AG10803 (cell line): ENCODE measurements at regions not wholly inside any gene's neighbourhood (a gene's known extent, or its start where the extent isn't known, plus 50 kb on each side); places are given as distances from the start of the nearest gene placed in this dataset.

Experiments used
- DNase-seq: peaks from one replicate; pipeline ENCODE4 v3.0.0; 2010; ENCODE audit warnings: low read depth
- H3K4me3 ChIP-seq: 2 replicates; pipeline ENCODE4 v1.5.1; 2011; ENCODE audit warnings: mild to moderate bottlenecking, low read length, control low read depth
- CTCF ChIP-seq: conservative IDR thresholded peaks from 2 replicates; pipeline ENCODE4 v1.5.1; 2011; ENCODE audit warnings: mild to moderate bottlenecking, low read length, control low read depth, inconsistent platforms

GRCh38 chr9:75589497-75589896 is 301.0 kb upstream of the PCSK5 start:
- no peak for DNase-seq
- no peak for TF ChIP-seq CTCF
- no peak overlapping the region for H3K4me3 ChIP-seq

- TF ChIP-seq CTCF, result no peak
- DNase-seq, result no peak
- no peak overlapping the region for H3K4me3 ChIP-seq
Observed at GRCh38 chr9:75591972-75592371, 298.5 kb upstream of the PCSK5 start.

- H3K4me3 ChIP-seq, result no peak overlapping the region
- DNase-seq, result no peak
- TF ChIP-seq CTCF, result no peak
Observed at GRCh38 chr9:75592586-75592985, 297.9 kb upstream of the PCSK5 start.

- H3K4me3 ChIP-seq, result no peak overlapping the region
- no peak for TF ChIP-seq CTCF
- DNase-seq, result no peak
Observed at GRCh38 chr9:75593920-75594319, 296.6 kb upstream of the PCSK5 start.

GRCh38 chr9:75599126-75599525 is 291.3 kb upstream of the PCSK5 start:
- DNase-seq, result no peak
- H3K4me3 ChIP-seq, result no peak overlapping the region
- no peak for TF ChIP-seq CTCF

GRCh38 chr9:75601280-75601679 is 289.2 kb upstream of the PCSK5 start:
- DNase-seq, result no peak
- no peak overlapping the region for H3K4me3 ChIP-seq
- no peak for TF ChIP-seq CTCF

- no peak for DNase-seq
- TF ChIP-seq CTCF, result no peak
- no peak overlapping the region for H3K4me3 ChIP-seq
Observed at GRCh38 chr9:75602060-75602459, 288.4 kb upstream of the PCSK5 start.
